Effector CD4-positive, alpha-beta T cell (primary cell): ENCODE measurements at regions not wholly inside any gene's neighbourhood (a gene's known extent, or its start where the extent isn't known, plus 50 kb on each side); places are given as distances from the start of the nearest gene placed in this dataset.

Experiments used
- DNase-seq: peaks from one replicate; pipeline ENCODE4 v3.0.0-alpha.2; 2020

DNA sequence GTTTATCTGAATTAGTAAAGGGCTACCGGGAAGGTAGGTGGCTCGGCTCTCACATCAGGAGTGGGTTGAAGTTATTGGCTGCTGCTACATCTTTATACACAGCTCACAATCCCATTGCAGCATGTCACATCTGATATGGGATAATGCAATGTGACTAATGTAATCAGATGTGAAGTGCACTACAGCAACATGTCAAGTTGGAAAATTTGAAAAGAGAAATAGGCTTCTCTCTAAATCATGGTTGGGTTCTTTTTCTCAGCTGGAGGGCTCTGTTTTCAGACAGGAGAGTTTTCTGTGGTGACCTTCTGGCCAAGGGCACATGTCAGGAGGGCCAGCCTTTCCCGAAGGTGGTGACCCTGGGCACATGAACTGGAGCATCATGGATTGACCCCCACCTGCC, 337.5 kb downstream of the HRH4 start:
- no peak for DNase-seq

DNA sequence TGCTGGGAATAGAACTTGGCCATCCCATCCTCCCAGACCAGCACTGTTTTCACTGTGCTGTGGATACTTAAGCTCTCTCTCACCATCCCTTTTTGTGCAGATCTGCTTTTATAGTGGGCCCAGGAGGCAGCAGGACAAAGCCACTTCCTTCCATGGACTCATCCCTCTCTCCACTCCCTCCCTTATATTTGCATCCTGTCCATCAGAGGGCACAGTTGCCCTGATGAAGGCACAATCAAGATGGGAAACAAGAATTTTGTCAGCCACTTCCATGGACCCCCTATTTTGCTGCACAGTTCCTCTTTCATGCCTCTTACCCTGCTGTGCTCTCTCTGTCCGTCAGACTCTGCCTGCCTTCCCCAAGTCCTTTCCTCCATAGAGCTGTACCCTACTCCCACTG, 338.7 kb downstream of the HRH4 start:
- DNase-seq, result no peak

DNA sequence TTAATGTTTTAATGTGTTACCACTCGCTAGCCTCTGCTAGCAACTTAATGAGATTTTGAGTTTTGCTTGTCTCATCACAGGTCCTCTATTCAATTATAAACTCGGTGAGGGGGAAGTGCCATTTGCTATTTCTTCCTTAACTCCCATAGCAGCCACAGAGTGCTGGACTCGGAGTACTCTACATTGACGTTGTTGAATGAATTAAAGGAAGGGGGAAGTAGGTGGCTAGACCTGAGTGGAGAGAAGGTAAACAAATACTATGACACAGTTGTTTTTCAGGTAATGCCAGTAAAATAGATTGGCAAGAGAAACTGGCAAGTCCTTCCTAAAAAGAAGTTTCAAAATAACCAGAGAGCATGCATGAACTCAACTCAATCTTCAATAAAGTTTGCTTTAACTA, 339.3 kb downstream of the HRH4 start:
- DNase-seq, result no peak

DNA sequence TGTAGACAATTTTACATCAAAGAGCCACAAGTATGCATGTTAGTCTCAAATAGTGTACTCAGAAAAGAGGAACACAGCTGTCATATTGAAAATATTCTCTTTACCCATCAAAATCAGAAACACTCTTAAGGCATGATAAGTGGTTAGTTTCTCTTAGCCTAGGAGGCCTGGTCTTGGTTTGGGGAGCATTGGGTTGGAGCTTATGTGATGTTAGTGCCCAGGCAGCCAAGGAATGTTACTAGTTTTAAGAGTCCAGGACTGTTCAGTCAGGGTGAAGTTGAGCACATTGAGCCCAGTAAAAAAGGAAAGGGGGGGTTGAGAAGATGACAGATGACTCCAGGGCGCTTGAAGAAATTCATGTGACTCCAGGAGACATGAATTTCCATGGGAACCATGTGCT, 340.6 kb downstream of the HRH4 start:
- no peak for DNase-seq

DNA sequence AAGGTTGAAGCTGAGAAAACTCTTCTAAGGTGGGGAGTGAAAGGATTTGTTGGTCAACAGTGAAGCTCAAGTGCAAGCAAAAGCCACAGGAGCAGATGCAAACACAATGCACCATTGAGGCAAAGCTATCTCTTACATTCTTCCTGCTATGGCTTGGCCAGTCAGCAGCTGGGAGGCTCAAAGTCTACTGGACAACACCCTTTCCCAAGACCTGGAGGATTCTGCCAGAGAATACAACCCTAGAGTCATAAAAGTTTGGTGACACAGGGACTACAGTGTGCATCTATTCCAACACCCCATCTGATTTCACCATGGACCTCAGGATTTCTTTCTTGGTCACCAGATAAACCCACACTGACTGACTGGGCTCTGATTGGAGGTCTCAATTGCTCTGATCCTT, 342.0 kb downstream of the HRH4 start:
- DNase-seq, result no peak

DNA sequence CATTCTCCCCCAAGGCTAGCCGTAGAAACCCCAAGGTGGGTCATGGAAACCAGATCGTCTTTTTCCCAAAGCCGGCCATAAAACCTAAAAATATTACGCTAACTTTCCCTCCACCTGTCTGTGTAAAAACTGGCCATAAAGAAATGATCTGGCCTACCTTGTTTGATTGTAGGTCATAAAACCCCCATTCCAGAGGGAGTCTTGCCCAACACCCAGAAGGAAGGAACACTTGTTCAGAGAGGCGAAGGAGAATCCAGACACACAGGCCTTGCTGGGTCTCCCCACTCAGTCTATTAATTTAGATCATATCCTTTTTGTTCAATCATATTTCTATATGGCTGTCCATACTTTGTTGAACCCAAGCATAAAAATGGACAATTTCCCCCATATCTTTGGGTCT, 344.7 kb downstream of the HRH4 start:
- no peak for DNase-seq

DNA sequence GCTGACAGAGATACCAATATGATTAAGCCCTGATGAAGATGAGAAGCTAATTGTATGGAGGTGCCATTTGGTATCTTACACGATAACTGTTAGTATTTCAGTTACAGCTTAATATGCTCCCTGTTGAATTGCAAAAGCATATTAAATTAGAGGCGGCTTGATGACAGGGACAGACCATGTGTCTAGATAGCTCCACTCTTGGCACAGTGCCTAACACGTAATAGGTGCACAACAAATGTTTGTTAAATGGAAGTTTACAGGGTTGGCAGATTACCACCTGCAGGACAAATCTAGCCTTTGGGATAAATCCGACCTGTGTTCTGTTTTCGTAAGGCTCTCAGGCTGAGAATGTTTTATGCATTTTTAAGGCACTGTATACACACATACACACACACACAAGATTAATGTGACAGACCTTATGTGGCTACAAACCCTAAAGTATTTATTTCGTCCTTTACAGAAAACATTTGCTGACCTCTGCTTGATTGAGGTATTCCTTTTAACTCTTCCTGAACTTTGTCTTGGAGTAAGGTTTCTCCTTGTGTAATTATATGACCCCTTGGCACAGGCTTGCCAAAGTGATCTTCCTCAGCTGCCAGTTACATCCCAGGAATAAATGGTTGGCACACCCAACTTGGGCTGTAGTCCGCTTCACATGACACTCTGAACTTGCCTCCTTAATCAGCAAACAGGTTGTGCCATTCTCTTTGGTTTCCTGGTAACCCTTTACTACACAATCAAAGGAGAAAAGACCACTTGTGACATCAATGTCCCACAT, 348.9 kb downstream of the HRH4 start:
- DNase-seq, result no peak

DNA sequence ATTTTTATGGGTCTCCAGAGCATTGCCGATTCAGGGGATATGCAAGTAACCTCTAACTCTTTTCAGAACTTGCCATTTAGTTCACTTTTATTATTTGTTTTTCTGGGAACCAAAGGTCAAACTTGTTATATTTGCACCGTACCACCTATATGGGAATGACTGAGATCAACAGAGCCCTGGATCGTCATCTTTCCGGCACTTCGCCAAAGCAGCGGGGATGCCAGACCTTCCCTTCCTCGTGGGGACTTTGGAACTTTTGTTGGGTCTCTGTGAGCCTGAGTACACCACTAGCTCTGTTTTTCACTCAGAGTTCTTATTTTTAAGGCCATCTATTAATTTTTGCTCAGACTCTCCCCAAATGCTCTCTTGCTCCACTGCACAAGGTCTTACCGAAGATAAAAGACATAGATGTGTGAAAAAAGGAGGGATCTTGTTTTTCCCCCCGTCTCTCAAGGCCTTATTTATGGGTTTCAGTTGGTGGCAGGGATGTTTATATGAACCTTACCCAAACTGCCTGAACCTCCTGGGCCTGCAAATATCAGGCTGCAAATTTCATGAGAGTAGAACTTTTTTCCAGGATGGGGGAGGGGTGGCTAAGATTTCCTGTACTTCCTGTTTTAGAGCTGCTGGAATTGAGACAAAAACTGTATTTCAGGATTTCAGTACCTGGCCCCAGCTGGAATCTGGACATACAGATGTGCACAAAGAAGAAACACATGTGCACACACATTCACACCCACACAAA, 350.3 kb downstream of the HRH4 start:
- DNase-seq, result no peak

DNA sequence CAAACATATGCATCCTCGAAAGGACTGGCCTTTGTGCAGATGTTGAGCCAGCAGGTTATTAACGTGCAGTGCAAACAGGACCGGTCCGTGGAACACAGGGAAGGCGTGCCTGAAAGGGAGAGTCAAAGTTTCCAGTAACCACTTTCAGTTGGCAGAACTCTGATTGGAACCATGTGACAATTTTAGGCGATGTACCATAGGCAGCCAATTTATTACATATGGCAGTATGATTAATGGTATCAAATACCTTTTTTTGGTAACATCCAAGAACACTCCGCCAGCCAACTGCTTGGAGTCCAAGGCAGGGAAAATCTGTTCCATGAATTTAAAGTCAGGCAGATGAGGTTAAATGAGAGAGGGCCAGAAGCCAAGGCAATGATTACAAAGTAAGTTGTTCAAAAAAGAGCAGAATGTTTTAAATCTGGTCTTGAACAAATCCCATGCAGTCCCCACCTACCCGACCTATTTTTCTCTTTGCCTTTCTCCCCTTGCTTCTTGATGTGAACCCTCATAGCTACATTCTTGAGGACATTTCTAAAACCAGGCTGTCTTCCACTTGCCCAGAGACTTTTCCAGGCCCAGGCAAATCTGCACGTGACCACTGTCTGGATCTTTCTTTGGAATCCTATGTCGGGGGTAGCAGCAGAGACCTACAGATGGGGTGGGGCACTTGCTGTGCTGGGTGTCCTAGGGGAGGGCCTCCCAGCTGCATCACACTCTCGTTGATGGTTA, 351.7 kb downstream of the HRH4 start:
- no peak for DNase-seq

DNA sequence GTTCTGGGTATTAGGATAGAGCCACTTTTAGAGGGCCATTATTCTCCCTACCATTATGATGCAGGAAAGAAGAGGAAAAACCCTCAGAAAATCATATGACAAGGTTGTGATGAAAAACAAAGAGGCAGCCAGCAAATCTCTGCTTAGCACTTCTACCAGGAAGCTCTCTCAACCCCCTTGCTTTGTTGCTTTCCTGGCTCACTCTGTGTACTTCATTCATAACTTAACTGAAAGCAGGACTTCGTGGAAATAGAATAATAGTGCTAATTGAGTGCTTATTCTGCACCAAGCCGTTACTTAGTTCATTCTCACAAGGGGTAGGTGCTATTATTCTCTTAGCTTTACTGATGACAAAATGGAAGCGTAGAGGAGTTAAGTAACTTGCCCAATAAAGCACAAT, 354.1 kb downstream of the HRH4 start:
- DNase-seq, result no peak

DNA sequence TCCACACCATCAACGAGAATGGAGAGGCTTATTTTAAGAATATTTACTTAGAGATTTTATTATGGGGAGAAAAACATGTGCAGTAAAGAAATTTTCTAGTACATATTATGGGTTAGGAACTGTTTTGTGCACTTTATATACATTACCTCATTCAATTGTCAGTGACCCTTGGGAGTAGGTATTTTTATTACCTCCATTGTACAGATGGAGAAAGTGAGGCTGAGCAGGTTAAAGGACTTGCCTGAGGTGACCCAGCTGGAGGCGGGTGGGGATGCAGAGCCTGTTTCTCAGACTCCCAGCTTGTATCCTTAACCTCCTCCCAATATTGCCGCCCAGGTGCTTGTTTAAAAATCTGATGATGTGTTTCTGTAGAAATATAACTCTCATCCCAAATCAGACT, 356.7 kb downstream of the HRH4 start:
- no peak for DNase-seq

DNA sequence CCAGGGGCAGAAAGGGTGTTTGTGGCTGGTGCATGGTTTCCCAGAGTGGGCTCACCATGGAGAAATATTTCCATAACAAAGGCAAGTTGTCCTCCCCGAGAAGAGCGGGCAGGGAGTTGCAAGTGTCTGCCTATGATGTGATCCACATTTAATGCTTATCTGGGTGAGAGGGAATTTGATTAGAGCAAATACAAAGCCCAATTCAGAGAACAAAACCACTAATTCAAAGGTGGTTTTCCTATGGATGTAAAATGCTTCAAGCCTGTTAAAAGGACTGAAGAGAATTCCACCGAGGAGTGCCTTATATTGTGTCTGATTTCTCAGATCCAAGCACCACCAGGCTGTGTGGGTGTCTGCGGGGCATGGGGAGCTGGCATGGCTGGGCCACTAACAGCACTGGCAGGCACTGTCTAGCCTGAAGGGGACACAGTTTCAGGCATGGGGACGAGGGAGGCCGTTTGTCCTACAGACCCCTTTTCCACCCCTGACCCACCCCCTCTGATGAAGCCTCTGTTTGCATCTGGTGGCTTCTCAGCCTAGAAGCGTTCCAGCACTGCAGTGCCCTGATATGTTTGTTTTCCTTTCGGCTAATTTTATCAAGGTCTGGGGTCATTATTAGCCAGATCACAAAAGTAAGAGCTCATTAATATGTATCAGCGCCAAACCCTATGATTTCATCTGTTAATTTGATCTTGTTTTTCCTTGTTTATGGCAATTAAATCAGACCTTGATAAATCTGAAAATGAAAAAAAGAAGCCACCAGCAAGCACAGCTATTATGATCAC, 357.3 kb downstream of the HRH4 start:
- DNase-seq, result no peak

DNA sequence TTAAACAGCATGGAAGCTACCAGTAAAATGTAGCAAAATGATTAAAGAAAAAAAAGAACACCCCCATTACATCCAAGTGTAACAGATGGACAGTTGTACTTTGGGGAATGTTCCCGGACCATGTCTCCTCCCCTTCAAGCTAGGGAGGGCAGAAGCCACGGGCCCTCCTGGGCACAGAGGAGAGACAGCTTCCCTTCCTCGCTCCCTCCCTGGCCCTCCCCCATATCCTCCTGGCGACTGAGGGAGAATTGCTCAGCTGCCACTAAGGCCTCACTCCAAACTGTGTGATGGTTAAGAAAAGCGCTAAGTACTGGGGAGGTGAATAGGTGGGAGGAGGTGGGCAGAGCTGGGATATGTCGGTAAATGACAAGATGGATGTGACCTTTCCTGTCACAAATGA, 358.0 kb downstream of the HRH4 start:
- DNase-seq, result no peak

DNA sequence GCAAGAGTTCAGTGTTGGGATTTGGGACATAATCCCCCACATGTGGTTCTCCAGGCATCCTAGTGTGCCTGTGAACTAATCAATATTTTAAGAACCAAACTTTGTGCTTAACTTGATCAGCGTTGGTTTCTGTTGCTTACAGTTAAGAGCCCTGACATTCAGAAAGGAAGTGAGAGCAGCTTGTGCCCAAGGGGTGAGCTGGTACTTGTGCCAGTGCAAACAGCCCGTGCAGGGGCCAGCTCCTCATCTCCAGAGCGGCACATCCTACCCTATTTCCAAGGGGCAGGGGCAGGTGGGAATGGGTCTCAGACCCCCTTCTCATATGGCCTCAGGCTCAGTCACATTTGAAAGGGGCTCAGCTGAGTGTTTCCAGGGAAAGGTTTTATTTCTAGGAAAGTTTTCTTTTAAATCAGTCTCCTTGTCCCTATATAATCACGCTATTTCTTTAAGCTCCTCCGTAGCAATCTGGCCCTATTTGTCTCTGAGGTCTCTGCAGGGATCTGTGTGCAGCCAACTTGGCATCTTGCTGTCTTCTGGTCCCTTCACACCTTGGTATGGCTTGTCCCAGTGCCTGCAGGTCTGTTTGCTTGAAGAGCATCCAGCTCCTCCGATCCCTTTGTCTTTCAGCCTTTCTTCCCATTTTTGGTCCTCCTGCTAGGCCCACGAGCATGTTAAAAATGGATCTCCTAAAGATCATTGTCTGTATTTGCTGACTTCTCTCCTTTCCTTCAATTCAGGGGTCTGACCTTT, 358.9 kb downstream of the HRH4 start:
- no peak for DNase-seq

DNA sequence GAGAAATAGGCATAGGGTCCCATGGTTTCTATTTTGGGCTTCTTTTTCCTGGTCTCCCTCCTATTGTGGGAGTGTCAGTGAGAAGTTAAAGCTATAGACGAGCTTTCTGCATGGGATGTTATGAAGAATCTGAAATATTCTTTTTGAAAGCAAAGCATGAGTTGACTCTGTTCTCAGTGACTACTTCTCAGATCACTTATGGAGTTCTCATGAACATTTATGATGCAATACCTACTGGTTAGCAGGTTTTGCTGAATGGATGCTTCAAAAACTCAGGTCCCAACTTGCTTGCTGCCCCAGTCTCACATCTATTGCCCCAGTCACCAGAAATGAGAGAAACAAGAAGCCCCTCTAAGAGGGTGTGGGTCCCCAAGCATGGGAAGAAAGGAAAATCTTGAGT, 365.0 kb downstream of the HRH4 start:
- DNase-seq, result no peak

DNA sequence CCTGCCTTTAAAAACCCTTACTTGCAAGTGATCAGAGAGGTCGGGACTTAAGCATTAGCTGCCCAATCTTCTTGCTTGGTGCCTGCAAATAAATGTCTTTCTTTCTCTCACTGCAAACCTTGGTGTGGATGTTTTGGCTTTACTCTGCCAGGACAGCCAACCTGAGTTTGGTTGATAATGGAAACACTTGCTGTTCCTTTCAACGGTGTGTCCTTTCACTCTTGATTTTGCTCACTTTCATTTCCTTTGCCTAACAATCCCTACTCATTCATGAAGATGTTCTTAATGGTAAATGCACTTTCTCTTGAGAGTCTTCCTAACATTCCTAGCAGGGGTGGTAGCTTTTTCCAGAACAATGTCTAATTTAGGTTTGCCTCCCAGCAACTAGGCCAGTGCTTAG, 366.2 kb downstream of the HRH4 start:
- no peak for DNase-seq

DNA sequence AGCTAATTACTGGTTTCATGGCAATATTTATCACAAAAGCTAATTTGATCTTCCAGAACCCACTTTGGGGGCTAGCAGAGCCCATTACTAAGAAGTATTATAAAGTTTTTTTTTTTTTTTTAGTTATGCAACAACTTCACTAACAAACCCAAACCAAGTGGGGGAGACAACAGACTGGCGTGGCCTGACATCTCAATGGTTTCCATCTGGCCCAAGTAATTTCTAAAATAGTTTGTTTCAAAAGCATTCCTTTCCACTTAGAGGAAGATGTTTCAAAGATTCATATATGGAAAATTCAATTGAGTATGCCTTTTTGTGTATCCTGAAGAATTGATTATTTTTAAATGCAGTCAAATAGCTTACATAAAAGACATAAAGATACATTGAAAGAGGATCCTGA, 367.1 kb downstream of the HRH4 start:
- no peak for DNase-seq

DNA sequence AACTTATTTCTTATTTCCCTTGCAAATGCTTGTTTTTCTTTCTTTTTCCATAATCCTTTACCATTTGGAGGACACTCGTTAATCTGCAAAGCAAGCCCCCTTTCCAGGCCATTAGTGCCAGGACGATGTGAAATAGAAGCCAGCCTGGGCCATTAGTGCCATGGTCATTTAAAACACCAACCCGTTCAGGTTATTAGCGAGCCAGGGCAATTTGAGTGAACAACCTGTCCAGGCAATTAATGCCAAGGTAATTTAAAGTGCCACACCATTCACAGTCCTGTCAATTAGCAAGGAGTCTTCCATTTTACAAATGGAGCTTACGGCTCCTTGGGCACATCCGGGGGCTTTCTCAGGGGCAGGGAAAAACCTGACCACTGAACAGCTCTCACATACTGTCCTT, 370.6 kb downstream of the HRH4 start:
- DNase-seq, result no peak

DNA sequence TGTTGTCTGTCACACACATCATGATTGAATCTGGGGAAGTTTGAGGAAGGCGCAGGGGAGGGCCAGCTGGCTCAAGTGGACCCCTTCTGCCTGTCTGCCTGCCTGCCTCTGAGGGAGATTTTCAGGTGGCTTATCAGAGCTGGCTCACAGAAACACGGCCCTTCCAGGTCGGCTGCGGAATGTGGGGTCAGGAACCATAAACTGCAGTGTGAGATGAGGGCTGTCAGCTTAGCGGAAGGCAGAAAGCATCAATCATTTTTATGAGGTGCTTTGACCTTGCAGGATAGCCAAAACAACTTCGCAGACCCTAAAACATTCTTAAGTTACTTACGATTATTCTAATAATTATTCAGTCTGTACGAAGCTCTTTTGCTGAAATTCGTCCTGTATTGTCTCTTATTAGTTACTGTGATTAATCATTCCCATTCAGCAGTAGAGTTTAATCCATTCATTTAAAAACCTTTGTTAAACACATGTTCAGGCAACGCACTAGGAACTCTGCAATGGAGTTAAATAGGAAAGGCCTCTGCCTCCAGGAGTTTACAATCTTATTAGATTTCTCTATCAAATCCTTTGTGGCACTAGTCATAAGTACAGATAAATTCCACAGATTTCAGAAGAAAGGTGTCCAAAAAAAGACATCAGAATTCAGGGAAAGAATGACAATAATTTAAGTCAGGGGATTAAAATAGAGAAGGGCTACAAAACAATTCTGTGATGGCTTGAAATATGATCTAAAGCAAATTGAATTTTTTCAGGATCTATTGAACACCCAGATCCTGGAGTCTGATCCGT, 371.6 kb downstream of the HRH4 start:
- DNase-seq, result no peak

DNA sequence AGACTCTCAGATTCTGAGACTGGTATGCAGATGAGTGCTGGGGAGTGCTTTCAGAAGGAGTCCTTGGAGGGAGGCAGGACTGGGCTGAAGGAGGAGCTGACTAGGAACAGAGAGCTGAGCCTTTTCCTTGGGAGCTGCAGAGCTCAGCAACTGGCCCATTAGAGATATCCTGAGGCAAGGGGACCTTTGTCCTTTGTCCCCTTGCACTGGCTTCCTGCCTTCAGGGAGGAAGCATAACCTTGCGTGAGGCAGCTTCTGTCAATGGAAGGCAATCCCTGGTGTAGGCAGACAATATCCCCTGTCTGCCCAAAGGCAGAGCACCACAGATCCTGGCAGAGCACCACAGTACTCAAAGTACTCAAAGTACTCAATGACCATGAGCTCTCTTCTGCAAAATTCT, 375.3 kb downstream of the HRH4 start:
- no peak for DNase-seq

DNA sequence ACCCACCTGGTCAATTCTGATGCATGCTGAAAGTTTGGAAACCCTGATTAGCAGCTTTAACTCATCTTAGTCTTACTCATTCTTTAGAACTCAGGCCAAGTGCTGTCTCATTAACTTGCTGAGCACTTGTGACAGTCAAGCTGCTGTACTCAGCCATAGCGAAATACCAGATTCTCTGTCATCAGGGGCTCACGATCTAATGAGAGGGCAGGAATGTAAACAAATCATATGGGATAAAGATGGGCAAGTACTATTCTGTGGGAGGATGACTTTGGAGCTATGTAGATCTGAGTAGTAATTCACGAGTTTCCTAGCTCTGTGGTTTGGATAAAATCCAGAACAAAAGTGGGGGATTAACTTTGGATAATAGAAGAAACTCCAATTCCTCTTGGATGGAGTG, 376.6 kb downstream of the HRH4 start:
- no peak for DNase-seq

DNA sequence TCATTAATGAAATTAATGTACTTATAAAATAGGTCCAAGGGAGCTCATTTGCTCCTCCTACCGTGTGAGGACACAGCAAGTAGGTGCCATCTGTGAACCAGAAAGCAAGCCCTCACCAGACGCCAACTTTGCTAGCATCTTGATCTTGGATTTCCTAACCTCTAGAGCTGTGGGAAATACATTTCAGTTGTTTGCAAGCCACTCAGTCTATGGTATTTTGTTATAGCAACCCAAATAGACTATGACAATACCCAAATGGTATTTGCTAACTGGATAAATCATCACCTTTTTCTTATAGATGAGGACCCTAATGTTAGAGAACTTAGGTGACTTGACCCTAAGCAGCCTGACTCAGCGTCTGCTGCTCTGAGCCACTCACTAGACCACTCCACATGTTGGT, 379.6 kb downstream of the HRH4 start:
- DNase-seq, result no peak
